ENCODE measurements at regions not wholly inside any gene's neighbourhood (a gene's known extent, or its start where the extent isn't known, plus 50 kb on each side); places are given as distances from the start of the nearest gene placed in this dataset.

DNA sequence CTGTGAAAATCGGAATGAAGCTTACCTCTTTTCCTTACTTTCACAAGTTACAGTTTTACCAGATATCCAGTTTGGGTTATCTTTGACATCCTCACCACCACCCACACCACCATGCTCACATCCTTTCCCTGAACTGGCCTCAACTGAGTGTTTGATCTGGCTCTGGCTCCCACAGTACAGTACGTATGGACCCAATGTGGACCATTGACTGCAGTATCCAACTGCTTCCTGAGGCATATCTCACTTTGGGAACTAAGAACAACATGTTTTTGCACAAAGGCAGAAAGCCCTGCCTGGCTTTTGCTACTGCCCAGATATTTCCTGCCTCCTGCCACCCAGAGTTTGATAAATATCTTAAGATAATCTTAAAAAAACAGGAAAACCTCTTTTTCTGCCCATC lies 1232.0 kb upstream of the CDH18 start:
- Histone ChIP-seq H3K4me3 (ENCODE audit: low read length) (no peak overlapping the region), H2AK5ac (ENCODE audit: low read length) (no peak overlapping the region), H3K9ac (ENCODE audit: low read length) (no peak overlapping the region), H3K79me1 (ENCODE audit: low read length) (no peaks in the 10 kb centered on the region), H3K18ac (ENCODE audit: low read length) (no peak overlapping the region), H3K36me3 (ENCODE audit: control insufficient read depth, insufficient read depth, low read length) (no peaks in the 10 kb centered on the region), H3K79me2 (ENCODE audit: control insufficient read depth, insufficient read depth, low read length) (no peaks in the 10 kb centered on the region), H4K8ac (ENCODE audit: low read depth, low read length) (no peak overlapping the region), H3K27me3 (ENCODE audit: insufficient read depth, low read length, poor library complexity) (no peaks in the 10 kb centered on the region), H2BK5ac (ENCODE audit: low read length) (no peak overlapping the region), H3K23ac (ENCODE audit: low read length) (no peak overlapping the region), H3K27ac (ENCODE audit: low read depth, low read length) (no peak overlapping the region), H3K4me1 (ENCODE audit: control insufficient read depth, low read depth, low read length) (no peaks in the 10 kb centered on the region), H3K4ac (ENCODE audit: low read depth, low read length) (no peak overlapping the region), H2BK15ac (replicated peaks; ENCODE audit: low read depth) (no peak overlapping the region), H2BK120ac (ENCODE audit: low read depth, low read length) (no peak overlapping the region), H3K56ac (ENCODE audit: low read length) (no peak overlapping the region), H4K5ac (ENCODE audit: low read length) (no peak overlapping the region), H3K4me2 (ENCODE audit: low read length) (no peak overlapping the region)
- WGBS (ENCODE audit: extremely low coverage, insufficient coverage, low lambda C conversion rate): no CpG with 5 or more reads among the region's 2 CpGs
- no peak for DNase-seq

DNA sequence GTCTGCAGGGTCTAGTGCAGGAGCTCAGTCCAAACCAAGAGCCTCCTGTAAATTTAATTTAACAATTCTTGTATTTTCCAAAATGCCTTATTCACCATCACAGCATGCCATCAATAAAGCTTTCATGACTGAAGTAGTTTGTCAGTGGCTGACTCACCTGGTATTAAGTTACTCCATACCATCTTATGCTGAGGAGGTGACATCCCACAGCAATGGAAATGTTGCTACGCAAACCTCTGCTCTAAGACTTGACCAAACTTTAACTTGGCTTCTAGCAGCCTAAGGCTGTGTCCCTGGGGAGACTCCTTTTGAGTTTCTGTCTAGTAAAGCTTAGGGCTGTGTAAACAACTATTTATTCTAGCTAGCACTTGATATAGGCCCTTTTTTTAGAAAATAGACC lies 1231.3 kb upstream of the CDH18 start:
- Histone ChIP-seq H3K36me3 (ENCODE audit: control insufficient read depth, insufficient read depth, low read length) (no peaks in the 10 kb centered on the region), H3K4me1 (ENCODE audit: control insufficient read depth, low read depth, low read length) (no peaks in the 10 kb centered on the region), H2AK5ac (ENCODE audit: low read length) (no peak overlapping the region), H3K4me3 (ENCODE audit: low read length) (no peak overlapping the region), H2BK120ac (ENCODE audit: low read depth, low read length) (no peak overlapping the region), H3K79me1 (ENCODE audit: low read length) (no peaks in the 10 kb centered on the region), H3K27ac (ENCODE audit: low read depth, low read length) (no peak overlapping the region), H3K56ac (ENCODE audit: low read length) (no peak overlapping the region), H3K4me2 (ENCODE audit: low read length) (no peak overlapping the region), H3K23ac (ENCODE audit: low read length) (no peak overlapping the region), H4K8ac (ENCODE audit: low read depth, low read length) (no peak overlapping the region), H3K27me3 (ENCODE audit: insufficient read depth, low read length, poor library complexity) (no peaks in the 10 kb centered on the region), H4K5ac (ENCODE audit: low read length) (no peak overlapping the region), H3K9ac (ENCODE audit: low read length) (no peak overlapping the region), H2BK5ac (ENCODE audit: low read length) (no peak overlapping the region), H3K4ac (ENCODE audit: low read depth, low read length) (no peak overlapping the region), H2BK15ac (replicated peaks; ENCODE audit: low read depth) (no peak overlapping the region), H3K79me2 (ENCODE audit: control insufficient read depth, insufficient read depth, low read length) (no peaks in the 10 kb centered on the region), H3K18ac (ENCODE audit: low read length) (no peak overlapping the region)
- WGBS (ENCODE audit: extremely low coverage, insufficient coverage, low lambda C conversion rate): no CpG with 5 or more reads among the region's 1 CpG
- DNase-seq: peak; percentile 5

DNA sequence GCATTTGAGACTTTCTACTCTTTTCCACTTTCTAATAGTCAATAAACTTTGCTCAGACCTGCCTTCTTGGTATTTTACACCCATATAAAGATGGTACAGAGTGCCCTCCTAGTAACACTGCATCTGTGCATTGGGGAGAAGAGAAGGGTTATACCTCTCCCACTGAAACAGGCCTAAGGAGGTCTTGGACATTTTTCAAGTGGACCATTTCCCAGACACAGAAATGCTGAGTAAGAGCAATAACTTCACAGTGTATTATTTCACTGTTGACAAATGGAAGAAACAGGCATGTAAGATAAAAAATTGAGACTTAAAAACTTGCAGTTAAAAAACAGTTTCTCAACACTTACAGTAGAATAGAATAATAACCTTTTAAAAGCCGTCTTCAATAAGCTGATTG lies 1224.0 kb upstream of the CDH18 start:
- no peaks in the 10 kb centered on the region for H3K4me1 ChIP-seq (ENCODE audit: control insufficient read depth, low read depth, low read length)
- no peak overlapping the region for H4K5ac ChIP-seq (ENCODE audit: low read length)
- H3K23ac ChIP-seq (ENCODE audit: low read length): no peak overlapping the region
- no peak overlapping the region for H3K4ac ChIP-seq (ENCODE audit: low read depth, low read length)
- no peak overlapping the region for H4K8ac ChIP-seq (ENCODE audit: low read depth, low read length)
- DNase-seq: no peak
- H3K36me3 ChIP-seq (ENCODE audit: control insufficient read depth, insufficient read depth, low read length): no peaks in the 10 kb centered on the region
- H3K9ac ChIP-seq (ENCODE audit: low read length): no peak overlapping the region
- no peaks in the 10 kb centered on the region for H3K79me1 ChIP-seq (ENCODE audit: low read length)
- no peak overlapping the region for H3K18ac ChIP-seq (ENCODE audit: low read length)
- H2BK120ac ChIP-seq (ENCODE audit: low read depth, low read length): no peak overlapping the region
- H2BK15ac ChIP-seq (replicated peaks; ENCODE audit: low read depth): no peak overlapping the region
- H3K27ac ChIP-seq (ENCODE audit: low read depth, low read length): no peak overlapping the region
- H3K79me2 ChIP-seq (ENCODE audit: control insufficient read depth, insufficient read depth, low read length): no peaks in the 10 kb centered on the region
- H3K56ac ChIP-seq (ENCODE audit: low read length): no peak overlapping the region
- WGBS (ENCODE audit: extremely low coverage, insufficient coverage, low lambda C conversion rate): no CpG with 5 or more reads among the region's 1 CpG
- H3K4me2 ChIP-seq (ENCODE audit: low read length): no peak overlapping the region
- no peak overlapping the region for H2AK5ac ChIP-seq (ENCODE audit: low read length)
- no peak overlapping the region for H3K4me3 ChIP-seq (ENCODE audit: low read length)
- no peaks in the 10 kb centered on the region for H3K27me3 ChIP-seq (ENCODE audit: insufficient read depth, low read length, poor library complexity)
- no peak overlapping the region for H2BK5ac ChIP-seq (ENCODE audit: low read length)

DNA sequence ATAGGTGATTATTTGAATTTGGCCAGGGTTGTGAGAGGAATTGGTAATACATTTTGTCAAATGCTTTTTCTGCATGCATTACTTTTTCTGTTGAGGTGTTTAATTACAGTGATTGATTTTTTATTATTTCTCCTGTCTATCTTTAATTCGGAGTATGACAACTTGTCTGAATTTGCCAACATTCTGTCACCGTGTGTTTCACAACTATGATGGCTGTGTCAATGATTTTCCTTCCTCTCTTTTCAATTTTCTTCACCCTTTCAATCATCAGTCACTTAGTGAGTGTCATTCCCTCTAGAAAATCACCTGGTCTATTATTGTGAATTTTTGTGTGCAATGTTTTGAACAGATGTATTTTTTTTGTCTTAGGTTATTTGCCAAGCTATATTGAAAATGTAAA lies 1221.4 kb upstream of the CDH18 start:
- H3K27ac ChIP-seq (ENCODE audit: low read depth, low read length): no peak overlapping the region
- H4K5ac ChIP-seq (ENCODE audit: low read length): no peak overlapping the region
- H3K9ac ChIP-seq (ENCODE audit: low read length): no peak overlapping the region
- no peak overlapping the region for H4K8ac ChIP-seq (ENCODE audit: low read depth, low read length)
- no peaks in the 10 kb centered on the region for H3K36me3 ChIP-seq (ENCODE audit: control insufficient read depth, insufficient read depth, low read length)
- H3K4me1 ChIP-seq (ENCODE audit: control insufficient read depth, low read depth, low read length): no peaks in the 10 kb centered on the region
- no peaks in the 10 kb centered on the region for H3K27me3 ChIP-seq (ENCODE audit: insufficient read depth, low read length, poor library complexity)
- H3K79me2 ChIP-seq (ENCODE audit: control insufficient read depth, insufficient read depth, low read length): no peaks in the 10 kb centered on the region
- no peaks in the 10 kb centered on the region for H3K79me1 ChIP-seq (ENCODE audit: low read length)
- H2AK5ac ChIP-seq (ENCODE audit: low read length): no peak overlapping the region
- no CpG with 5 or more reads among the region's 2 CpGs for WGBS (ENCODE audit: extremely low coverage, insufficient coverage, low lambda C conversion rate)
- no peak overlapping the region for H3K18ac ChIP-seq (ENCODE audit: low read length)
- DNase-seq: no peak
- H3K4me2 ChIP-seq (ENCODE audit: low read length): no peak overlapping the region
- H3K23ac ChIP-seq (ENCODE audit: low read length): no peak overlapping the region
- no peak overlapping the region for H3K4ac ChIP-seq (ENCODE audit: low read depth, low read length)
- no peak overlapping the region for H3K4me3 ChIP-seq (ENCODE audit: low read length)
- no peak overlapping the region for H3K56ac ChIP-seq (ENCODE audit: low read length)
- no peak overlapping the region for H2BK5ac ChIP-seq (ENCODE audit: low read length)
- H2BK15ac ChIP-seq (replicated peaks; ENCODE audit: low read depth): no peak overlapping the region
- H2BK120ac ChIP-seq (ENCODE audit: low read depth, low read length): no peak overlapping the region

DNA sequence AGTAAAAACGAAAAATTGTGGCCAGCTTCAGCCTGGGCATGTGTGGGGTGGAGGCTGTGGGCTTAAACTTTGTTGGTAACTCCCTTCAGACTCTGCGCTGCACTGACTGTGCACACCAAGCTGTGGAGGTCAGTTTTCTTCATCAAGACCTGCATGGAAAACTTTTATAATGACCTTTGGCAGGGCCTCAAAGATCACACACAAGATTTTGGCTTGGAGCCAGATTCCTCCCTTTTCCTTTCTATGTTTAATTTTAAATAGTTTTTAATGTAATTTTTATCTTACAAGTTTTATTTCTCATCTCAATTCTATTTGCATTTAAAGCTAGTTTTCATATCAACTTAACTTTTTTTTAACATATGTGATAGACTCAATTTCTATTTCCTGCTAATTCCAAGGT lies 1211.1 kb upstream of the CDH18 start:
- Histone ChIP-seq H3K79me1 (ENCODE audit: low read length) (no peaks in the 10 kb centered on the region), H2AK5ac (ENCODE audit: low read length) (no peak overlapping the region), H3K4me2 (ENCODE audit: low read length) (no peak overlapping the region), H3K56ac (ENCODE audit: low read length) (no peak overlapping the region), H3K18ac (ENCODE audit: low read length) (peak overlapping the region; percentile 28), H2BK15ac (replicated peaks; ENCODE audit: low read depth) (no peak overlapping the region), H3K27me3 (ENCODE audit: insufficient read depth, low read length, poor library complexity) (no peaks in the 10 kb centered on the region), H3K36me3 (ENCODE audit: control insufficient read depth, insufficient read depth, low read length) (no peaks in the 10 kb centered on the region), H3K23ac (ENCODE audit: low read length) (no peak overlapping the region), H3K4ac (ENCODE audit: low read depth, low read length) (no peak overlapping the region), H4K8ac (ENCODE audit: low read depth, low read length) (no peak overlapping the region), H2BK5ac (ENCODE audit: low read length) (no peak overlapping the region), H3K4me1 (ENCODE audit: control insufficient read depth, low read depth, low read length) (no peaks in the 10 kb centered on the region), H3K79me2 (ENCODE audit: control insufficient read depth, insufficient read depth, low read length) (no peaks in the 10 kb centered on the region), H2BK120ac (ENCODE audit: low read depth, low read length) (no peak overlapping the region), H3K9ac (ENCODE audit: low read length) (no peak overlapping the region), H4K5ac (ENCODE audit: low read length) (no peak overlapping the region), H3K27ac (ENCODE audit: low read depth, low read length) (no peak overlapping the region), H3K4me3 (ENCODE audit: low read length) (no peak overlapping the region)
- no peak for DNase-seq
- no CpG with 5 or more reads among the region's 2 CpGs for WGBS (ENCODE audit: extremely low coverage, insufficient coverage, low lambda C conversion rate)

DNA sequence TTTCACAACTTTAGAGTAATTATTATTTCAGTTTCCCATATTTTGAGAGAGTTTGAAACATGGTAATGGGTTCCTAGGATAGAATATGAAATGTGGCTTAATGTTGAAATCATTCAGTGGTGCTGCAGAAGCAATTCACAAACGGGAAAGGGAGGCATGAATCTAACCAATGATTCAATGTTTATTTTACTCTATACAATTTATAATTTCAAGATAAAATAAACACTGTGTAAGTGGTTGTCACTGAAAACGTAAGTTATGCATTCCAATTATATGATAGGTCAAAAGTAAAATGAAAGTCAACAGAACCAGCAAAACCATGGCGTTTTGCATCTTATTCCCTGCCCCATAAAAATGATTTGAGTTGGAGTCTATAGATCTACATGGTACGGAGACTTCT lies 1207.1 kb upstream of the CDH18 start:
- Histone ChIP-seq H3K27ac (ENCODE audit: low read depth, low read length) (no peak overlapping the region), H3K9ac (ENCODE audit: low read length) (no peak overlapping the region), H3K18ac (ENCODE audit: low read length) (no peak overlapping the region), H3K79me1 (ENCODE audit: low read length) (no peaks in the 10 kb centered on the region), H4K8ac (ENCODE audit: low read depth, low read length) (no peak overlapping the region), H3K23ac (ENCODE audit: low read length) (no peak overlapping the region), H2BK5ac (ENCODE audit: low read length) (no peak overlapping the region), H3K56ac (ENCODE audit: low read length) (no peak overlapping the region), H2BK15ac (replicated peaks; ENCODE audit: low read depth) (no peak overlapping the region), H3K27me3 (ENCODE audit: insufficient read depth, low read length, poor library complexity) (no peaks in the 10 kb centered on the region), H3K4me2 (ENCODE audit: low read length) (no peak overlapping the region), H3K79me2 (ENCODE audit: control insufficient read depth, insufficient read depth, low read length) (no peaks in the 10 kb centered on the region), H2AK5ac (ENCODE audit: low read length) (no peak overlapping the region), H3K4me3 (ENCODE audit: low read length) (no peak overlapping the region), H4K5ac (ENCODE audit: low read length) (no peak overlapping the region), H3K4ac (ENCODE audit: low read depth, low read length) (no peak overlapping the region), H2BK120ac (ENCODE audit: low read depth, low read length) (no peak overlapping the region), H3K36me3 (ENCODE audit: control insufficient read depth, insufficient read depth, low read length) (no peaks in the 10 kb centered on the region), H3K4me1 (ENCODE audit: control insufficient read depth, low read depth, low read length) (no peaks in the 10 kb centered on the region)
- DNase-seq: no peak
- WGBS (ENCODE audit: extremely low coverage, insufficient coverage, low lambda C conversion rate): no CpG with 5 or more reads among the region's 4 CpGs

Measured in mesendoderm (in vitro differentiated cells).